ENCODE measurements at regions not wholly inside any gene's neighbourhood (a gene's known extent, or its start where the extent isn't known, plus 50 kb on each side); places are given as distances from the start of the nearest gene placed in this dataset.

DNA sequence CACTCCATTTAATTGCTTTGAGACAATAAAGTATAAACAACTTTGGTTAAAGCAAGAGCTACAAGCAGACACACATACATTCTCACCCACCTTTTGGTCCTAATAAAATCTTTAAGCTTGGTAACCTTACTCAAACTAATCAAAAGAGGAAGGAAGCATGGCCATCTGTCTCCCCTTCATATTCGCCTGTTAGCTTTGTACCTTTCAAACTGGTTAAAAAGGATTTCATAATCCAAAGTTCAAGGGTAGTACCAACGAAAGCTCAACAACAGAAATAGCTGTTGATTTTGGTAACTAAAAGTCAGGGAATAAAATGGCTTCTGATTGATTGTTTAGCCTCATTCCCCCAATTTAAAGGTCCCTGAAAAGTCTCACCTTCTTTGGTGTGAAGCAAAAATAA is 456.9 kb downstream of the BCAT1 start:
- CTCF ChIA-PET: no interaction called here
- POLR2A ChIA-PET: no interaction called here
- no peak for TF ChIP-seq FOXA1 (IDR thresholded peaks at IDR 0.05)
- TF ChIP-seq ZNF384 (IDR thresholded peaks at IDR 0.05): no peak
- TF ChIP-seq HDGF (IDR thresholded peaks at IDR 0.05; ENCODE audit: borderline replicate concordance): no peak
- no peak for DNase-seq (ENCODE audit: extremely low spot score)

DNA sequence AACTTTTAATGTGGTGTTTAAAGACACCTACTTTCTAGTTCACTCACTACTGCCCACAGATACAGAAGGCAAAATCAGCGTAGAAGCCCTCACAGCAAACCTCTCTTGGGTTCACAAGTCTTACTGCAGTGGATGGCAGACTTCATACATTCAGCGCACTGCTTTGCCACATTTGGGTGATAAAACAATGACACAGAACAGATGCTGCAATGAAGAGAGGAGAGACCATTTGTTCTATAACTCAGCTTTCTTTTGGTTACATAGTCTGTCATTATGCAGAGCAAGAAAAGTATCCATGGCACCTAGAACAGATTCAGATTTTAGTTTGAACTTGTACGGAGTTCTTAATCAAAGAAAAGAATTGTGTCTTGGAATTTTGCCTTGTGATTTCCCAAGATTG is 459.0 kb downstream of the BCAT1 start:
- TF ChIP-seq FOXM1 (IDR thresholded peaks at IDR 0.05; ENCODE audit: borderline replicate concordance) (no peak), TARDBP (IDR thresholded peaks at IDR 0.05) (no peak), CTBP1 (IDR thresholded peaks at IDR 0.05; ENCODE audit: borderline replicate concordance) (no peak), FOXA1 (IDR thresholded peaks at IDR 0.05) (no peak), FOXK2 (IDR thresholded peaks at IDR 0.05) (no peak), ARNT (IDR thresholded peaks at IDR 0.05) (no peak), BHLHE40 (IDR thresholded peaks at IDR 0.05; ENCODE audit: borderline replicate concordance) (no peak), ELF4 (IDR thresholded peaks at IDR 0.05) (no peak), SP1 (IDR thresholded peaks at IDR 0.05) (no peak), NFRKB (IDR thresholded peaks at IDR 0.05) (no peak), SUZ12 (IDR thresholded peaks at IDR 0.05) (no peak), HDGF (IDR thresholded peaks at IDR 0.05; ENCODE audit: borderline replicate concordance) (no peak), L3MBTL2 (conservative IDR thresholded peaks at IDR 0.05) (no peak), LEF1 (IDR thresholded peaks at IDR 0.05; ENCODE audit: borderline replicate concordance) (no peak), ZNF384 (IDR thresholded peaks at IDR 0.05) (no peak)
- TF ChIP-seq, protein P1, sequence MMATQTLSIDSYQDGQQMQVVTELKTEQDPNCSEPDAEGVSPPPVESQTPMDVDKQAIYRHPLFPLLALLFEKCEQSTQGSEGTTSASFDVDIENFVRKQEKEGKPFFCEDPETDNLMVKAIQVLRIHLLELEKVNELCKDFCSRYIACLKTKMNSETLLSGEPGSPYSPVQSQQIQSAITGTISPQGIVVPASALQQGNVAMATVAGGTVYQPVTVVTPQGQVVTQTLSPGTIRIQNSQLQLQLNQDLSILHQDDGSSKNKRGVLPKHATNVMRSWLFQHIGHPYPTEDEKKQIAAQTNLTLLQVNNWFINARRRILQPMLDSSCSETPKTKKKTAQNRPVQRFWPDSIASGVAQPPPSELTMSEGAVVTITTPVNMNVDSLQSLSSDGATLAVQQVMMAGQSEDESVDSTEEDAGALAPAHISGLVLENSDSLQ (IDR thresholded peaks at IDR 0.05): no peak
- DNase-seq (ENCODE audit: extremely low spot score): no peak
- ChIA-PET POLR2A (no interaction called here), CTCF (no interaction called here)

DNA sequence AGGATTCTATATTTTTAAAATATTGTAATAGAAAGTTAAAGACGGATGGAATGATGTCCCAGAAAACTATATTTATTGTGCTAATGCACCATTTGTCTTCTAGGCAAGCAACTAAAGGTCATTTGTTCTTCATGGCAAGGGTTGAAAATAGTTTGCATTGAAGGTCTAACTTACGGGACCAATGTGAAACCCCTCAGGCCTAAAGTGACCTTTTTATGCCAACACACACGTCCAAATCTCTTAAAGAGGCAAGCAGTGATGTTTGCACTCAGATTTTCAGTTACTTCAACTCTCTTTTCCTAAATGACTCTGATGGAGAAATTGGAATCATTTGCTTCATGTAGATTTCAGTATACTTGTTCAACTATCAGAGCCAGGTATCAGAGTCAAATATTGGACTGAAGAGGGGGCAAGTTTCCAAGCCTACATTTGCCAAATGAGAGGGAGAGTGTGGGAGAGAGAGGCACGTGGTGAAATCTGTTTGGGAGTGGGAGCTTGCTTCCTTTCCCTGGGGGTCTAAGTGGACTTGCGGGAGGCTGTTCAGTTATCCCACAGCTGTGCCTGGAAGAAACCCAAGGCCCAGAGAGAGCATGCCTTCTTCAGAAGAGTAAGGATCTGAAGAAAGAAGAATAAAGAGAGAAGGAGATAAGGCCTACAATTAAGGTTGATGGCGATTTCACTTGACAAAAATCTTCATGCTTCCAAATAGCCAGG is 459.8 kb downstream of the BCAT1 start:
- TF ChIP-seq LEF1 (IDR thresholded peaks at IDR 0.05; ENCODE audit: borderline replicate concordance) (no peak), ZNF384 (IDR thresholded peaks at IDR 0.05) (no peak), BHLHE40 (IDR thresholded peaks at IDR 0.05; ENCODE audit: borderline replicate concordance) (no peak)
- ChIA-PET CTCF (no interaction called here), POLR2A (no interaction called here)
- no peak for DNase-seq (ENCODE audit: extremely low spot score)

DNA sequence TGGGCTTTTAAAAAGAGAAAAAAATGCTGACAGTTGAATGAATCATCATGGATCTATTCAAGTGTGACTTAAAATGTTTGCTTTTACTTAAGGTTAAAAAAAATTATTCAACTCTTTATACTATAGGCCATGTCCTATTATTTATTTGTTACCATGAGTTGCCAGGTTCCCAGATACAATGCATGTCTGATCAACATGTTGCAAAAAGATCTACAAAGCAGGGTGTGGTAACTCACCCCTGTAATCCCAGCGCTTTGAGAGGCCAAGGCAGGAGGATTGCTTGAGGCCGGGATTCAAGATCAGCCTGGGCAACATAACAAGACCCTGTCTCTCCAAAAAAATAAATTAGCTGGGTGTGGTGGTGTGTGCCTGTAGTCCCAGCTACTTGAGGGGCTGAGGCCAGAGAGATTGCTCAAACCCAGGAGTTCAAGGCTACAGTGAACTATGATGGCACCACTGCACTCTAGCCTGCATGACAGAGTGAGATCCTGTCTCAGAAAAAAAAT is 460.8 kb downstream of the BCAT1 start:
- TF ChIP-seq BHLHE40 (IDR thresholded peaks at IDR 0.05; ENCODE audit: borderline replicate concordance): no peak
- no peak for TF ChIP-seq TARDBP (IDR thresholded peaks at IDR 0.05)
- no peak for TF ChIP-seq SUZ12 (IDR thresholded peaks at IDR 0.05)
- no peak for TF ChIP-seq FOXK2 (IDR thresholded peaks at IDR 0.05)
- ChIA-PET POLR2A (no interaction called here), CTCF (no interaction called here)
- DNase-seq (ENCODE audit: extremely low spot score): no peak

DNA sequence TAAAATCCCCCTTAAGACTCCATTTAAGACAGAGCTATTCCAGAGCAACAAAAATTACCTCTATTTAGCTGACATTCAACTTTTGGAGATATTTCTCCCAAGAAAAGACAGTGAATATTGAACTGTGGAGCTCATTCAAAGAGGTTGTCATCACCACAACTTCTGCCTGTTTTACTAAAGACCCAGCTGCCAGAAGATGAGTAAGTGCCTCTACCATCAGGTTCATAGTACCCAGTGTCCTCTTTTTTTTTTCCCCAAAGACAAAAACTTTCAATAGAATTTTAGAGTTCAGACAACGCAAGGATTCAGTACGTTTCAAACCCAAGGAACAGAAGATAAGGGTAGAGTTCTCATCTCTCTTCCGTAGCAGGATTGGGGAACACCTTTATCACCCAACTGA is 461.3 kb downstream of the BCAT1 start:
- TF ChIP-seq HDGF (IDR thresholded peaks at IDR 0.05; ENCODE audit: borderline replicate concordance) (no peak), ELF4 (IDR thresholded peaks at IDR 0.05) (no peak), SUZ12 (IDR thresholded peaks at IDR 0.05) (no peak), FOXK2 (IDR thresholded peaks at IDR 0.05) (no peak), FOXA1 (IDR thresholded peaks at IDR 0.05) (no peak), NFRKB (IDR thresholded peaks at IDR 0.05) (no peak), LEF1 (IDR thresholded peaks at IDR 0.05; ENCODE audit: borderline replicate concordance) (no peak), BHLHE40 (IDR thresholded peaks at IDR 0.05; ENCODE audit: borderline replicate concordance) (no peak), CTBP1 (IDR thresholded peaks at IDR 0.05; ENCODE audit: borderline replicate concordance) (no peak), FOXM1 (IDR thresholded peaks at IDR 0.05; ENCODE audit: borderline replicate concordance) (no peak)
- TF ChIP-seq, protein P1 (IDR thresholded peaks at IDR 0.05): no peak
- ChIA-PET POLR2A (interaction anchor here (0.8 kb wide), 1 partner anchor 74 kb away, joined by 3 read pairs; no protein-coding TSS in a partner anchor), CTCF (no interaction called here)
- no peak for DNase-seq (ENCODE audit: extremely low spot score)

DNA sequence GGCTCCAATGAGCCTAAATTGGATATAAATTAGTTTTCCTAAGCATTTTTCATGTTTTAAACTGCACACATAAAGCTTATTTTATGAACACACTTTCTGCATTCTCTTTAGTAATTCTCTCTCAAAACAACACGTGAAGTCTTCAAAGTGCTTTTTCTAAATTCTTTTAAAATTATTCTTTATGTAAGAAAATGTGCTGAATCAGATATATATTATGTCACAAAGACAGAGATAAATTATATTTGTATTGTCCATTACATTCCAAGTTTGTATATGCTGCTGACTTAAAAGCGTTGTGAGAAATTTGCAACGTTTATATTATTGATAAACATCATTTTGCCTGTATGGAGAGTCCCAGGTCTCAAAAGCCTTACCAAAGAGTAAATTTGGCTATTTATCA is 465.2 kb downstream of the BCAT1 start:
- ChIA-PET CTCF (no interaction called here), POLR2A (no interaction called here)
- DNase-seq (ENCODE audit: extremely low spot score): no peak
- no peak for TF ChIP-seq ZNF384 (IDR thresholded peaks at IDR 0.05)
- no peak for TF ChIP-seq FOXA1 (IDR thresholded peaks at IDR 0.05)
- no peak for TF ChIP-seq TARDBP (IDR thresholded peaks at IDR 0.05)
- no peak for TF ChIP-seq NFRKB (IDR thresholded peaks at IDR 0.05)

DNA sequence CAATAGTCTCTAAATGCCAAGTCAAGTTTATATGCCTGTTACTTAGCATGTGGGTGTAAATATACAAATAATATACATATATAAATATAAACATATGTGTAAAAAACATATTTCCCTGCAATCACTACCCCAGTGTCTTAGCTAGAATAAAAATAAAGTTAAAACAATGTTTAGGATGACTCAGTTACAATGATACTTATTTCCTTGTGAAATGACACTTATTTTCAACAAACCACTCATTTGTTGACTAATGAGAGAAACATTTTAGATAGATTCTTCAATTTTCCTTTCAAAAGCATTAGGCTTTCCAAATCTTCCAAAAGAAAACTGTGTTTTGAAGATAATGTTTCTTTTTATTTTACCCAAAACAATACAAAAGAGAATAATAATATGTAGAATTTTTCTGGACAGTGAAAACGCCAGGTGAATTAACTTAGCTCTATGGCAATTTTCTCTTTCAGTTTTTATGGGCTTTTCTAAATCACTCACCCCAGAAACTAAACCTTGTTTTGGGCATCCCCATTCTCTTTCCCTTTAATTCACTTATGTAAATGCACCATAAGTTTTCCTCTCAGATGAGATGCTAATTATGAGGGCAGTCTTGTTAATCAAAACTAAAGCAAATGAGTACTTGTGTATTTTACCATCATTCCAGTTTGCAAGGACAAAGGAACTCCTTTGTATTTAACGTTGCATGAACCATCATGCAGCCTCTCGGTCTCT is 465.9 kb downstream of the BCAT1 start:
- DNase-seq (ENCODE audit: extremely low spot score): no peak
- CTCF ChIA-PET: no interaction called here
- no peak for TF ChIP-seq FOXK2 (IDR thresholded peaks at IDR 0.05)
- no peak for TF ChIP-seq FOXA1 (IDR thresholded peaks at IDR 0.05)
- TF ChIP-seq SUZ12 (IDR thresholded peaks at IDR 0.05): no peak
- TF ChIP-seq ZNF384 (IDR thresholded peaks at IDR 0.05): no peak
- TF ChIP-seq L3MBTL2 (conservative IDR thresholded peaks at IDR 0.05): no peak
- TF ChIP-seq ARNT (IDR thresholded peaks at IDR 0.05): no peak
- no peak for TF ChIP-seq BHLHE40 (IDR thresholded peaks at IDR 0.05; ENCODE audit: borderline replicate concordance)
- no peak for TF ChIP-seq CTBP1 (IDR thresholded peaks at IDR 0.05; ENCODE audit: borderline replicate concordance)
- POLR2A ChIA-PET: no interaction called here
